ENCODE measurements at regions not wholly inside any gene's neighbourhood (a gene's known extent, or its start where the extent isn't known, plus 50 kb on each side); places are given as distances from the start of the nearest gene placed in this dataset.

DNA sequence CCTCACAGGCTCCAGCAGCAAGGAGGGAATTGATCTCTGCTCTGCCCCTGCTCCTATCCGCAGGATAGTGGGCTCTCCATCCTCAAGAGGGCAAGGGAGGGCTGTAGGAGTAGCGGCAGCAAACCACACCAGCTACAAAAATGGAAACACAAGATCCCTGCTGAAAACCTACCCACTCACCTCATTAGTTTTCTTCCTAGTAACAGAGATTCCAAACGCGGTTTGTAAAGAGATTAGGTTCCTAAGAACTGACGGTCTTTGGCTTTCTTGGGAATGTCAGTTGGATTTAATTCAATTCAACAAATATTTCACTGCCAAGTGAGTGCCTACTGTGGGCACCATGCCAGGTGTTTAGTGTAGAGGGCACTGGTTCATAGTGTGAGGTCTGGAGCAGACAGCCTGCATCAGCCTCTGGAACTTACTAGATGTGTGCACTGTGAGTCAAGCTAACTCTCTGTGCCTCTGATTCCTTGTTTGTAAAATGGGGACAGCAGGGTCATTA lies 84.7 kb downstream of the MRPL46 start:
- no peak for DNase-seq (ENCODE audit: low spot score)

DNA sequence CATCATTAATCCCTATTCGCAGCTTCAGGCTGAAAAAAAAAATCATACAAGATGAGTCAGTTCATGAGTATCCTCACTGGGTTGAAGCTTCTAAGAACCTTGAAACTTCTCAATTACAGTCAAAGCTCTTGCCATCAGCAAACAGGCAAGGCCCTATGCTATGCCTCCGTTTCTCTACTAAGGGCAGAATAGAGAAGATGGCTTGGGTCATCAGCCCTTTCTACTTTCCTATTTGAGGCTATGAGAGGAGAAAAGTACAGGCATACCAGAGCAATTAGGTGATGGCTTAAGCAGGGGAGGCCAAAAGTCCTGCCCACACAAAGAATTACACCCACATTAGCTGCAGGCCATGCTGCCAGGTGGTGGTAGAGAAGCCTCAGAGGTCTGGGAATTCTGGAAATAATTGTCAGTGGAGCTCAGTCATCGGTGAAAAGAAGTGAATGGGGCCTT lies 89.0 kb downstream of the MRPL46 start:
- peak; percentile 30 for DNase-seq (ENCODE audit: low spot score)

DNA sequence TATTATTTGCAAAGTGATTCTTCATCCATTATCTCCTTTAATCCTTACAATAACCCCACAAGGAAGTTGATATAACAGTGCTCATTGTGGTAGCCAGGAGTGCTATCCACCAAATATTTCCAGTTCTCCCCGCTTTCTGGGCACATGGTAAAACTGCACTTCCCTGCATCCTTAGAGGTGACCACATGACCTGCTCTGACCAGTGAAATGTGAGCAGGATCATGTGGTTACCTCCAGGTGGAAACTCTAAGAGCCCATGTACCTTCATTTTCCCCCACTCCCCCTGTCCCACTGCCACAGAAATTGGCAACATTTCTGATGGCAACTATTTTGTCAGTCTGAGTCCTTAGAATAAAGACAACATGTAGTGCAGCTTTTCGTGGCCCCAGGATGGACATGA lies 89.7 kb downstream of the MRPL46 start:
- no peak for DNase-seq (ENCODE audit: low spot score)

DNA sequence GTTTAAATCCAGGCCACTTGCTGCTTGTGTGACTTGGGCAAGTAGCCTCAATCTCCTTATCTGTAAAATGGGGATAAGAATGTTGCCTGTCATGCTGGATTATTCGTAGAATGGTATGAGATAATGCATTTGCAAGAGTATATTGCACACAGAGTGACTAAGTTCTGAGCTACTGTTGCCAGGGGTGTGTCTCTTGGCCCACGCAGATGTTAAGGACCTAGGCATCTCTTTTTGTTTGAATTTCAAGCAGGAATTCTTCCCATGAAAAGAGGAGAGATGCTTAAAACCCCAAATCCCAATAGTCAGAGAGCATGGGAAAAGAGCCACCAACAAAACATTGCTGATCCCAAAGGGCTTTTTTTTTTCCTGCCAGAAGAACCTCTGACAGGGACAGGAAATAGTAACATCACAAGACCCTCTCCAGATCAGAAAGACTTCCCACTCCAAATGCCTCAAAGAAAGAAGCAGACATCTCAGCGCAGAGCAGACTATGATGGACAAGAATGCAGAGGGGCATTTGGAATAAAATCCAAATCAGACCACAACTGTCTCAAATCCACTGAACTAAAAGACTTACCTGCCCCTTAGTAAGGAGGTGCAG lies 90.5 kb downstream of the MRPL46 start:
- DNase-seq (ENCODE audit: low spot score), result peak; percentile 62

DNA sequence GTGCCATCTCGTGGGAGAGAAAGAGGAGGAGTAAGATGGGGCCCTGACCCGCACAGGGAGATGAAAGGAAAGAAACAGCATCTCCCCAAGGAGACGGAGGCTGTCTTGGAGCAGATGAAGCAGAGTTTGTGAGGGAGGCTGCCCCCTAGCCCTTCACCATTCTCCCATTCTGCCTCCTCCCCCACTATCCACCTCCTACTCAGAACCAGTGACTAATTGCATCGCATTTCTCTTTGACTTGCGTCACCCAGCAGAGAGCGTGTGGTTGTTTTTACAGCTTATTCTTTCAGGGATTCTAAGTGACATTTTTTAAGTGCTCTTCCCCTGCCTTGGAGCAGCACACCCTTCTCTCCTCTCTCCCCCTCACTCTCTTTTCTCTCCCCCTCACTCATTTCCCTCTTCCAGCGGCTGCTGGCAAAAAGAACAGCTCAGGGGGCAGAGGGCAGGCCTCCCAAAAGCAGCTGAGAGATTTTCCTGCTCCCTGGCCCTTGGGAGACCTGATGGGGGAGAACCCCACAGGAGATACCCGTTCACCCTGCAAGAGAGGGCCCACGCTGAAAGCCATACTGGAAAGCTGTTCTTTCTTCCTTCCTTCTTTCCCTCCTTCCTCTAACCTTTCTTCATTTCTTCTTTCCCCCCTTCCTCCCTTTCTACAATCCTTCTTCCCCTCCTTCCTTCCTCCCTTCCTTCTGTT lies 91.8 kb downstream of the MRPL46 start:
- DNase-seq (ENCODE audit: low spot score), result peak; percentile 82

DNA sequence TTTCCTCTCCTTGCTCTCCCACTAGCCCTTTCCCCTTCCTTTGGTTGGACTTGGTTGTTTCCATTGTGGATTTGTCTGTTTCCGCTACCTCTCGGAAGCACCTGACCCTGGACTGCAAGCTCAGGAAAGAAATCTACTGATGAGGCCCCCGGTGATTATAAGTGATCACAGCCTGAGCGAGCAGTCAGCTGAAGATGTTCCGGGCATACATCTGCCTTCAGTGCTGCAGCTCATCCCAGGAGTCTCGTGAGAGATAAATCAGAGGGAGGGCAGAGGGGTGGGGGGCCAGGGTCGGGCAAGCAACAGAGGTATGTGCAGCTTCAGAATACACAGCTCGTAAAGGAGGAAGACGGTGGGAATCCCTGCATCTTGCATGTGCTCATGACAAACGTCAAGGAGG lies 102.1 kb downstream of the MRPL46 start:
- DNase-seq (ENCODE audit: low spot score), result no peak

DNA sequence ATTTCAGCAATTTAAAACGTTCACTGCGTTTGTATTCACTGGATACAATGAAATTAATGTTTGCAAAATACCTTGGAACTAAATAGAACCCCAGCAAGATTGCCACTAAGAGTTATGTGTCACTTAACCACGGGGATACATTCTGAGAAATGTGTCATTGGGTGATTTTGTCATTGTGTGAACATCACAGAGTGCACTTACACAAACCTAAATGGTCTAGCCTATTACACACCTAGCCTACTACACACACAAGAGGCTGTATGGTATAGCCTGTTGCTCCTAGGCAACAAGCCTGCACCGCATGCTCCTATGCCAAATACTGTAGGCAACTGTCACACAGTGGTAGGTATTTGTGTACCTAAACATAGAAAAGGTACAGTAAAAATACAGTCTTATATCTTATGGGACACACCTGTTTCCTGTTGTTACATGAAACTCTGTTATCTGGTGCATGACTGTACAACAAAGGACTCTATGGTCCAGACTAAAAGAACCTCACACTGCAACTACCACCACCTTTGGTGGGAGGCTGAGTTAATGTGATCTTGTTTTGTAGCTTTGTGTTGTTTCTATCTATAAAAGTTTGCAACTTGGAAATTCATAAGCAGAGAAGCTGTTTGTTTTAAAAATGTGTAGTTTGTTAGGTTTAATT lies 92.2 kb upstream of the NTRK3 start:
- no peak for DNase-seq (ENCODE audit: low spot score)

DNA sequence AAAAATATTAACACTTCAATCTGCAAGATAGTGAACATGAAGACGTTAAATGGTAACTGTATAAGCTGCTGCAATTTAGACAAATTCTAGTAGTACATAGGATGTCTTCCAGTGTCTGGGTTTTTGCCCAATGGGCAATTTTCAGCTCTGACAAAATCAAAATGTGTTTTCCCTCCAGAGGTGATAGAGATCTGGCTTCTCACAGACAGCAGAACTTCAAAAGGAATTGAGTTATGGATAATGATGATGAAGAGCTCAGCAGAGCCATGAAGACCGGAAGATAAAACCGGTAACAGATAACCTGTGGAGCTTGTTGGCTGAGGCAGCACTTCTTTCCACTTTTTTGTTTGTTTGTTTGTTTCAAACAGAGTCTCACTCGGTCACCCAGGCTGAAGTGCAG lies 89.4 kb upstream of the NTRK3 start:
- no peak for DNase-seq (ENCODE audit: low spot score)

DNA sequence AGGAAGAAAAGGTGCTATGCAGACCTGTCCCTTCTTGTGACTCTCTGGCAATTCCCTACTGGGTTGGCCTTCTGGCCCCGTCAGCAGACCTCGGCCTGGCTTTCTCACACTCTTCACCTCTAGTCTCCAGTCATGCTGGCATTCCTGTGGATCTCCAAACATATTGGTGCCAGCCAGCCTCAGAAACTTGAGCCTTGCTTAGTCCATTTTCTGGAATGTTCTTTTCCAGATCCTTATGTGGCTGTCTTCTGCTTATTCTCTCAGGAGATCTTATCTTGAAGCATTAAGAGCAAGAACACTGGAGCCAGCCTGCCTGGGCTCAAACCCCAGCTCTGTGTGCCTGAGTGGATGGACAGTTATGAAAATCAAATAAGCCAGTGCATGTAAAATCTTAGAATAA lies 88.2 kb upstream of the NTRK3 start:
- DNase-seq (ENCODE audit: low spot score), result no peak

DNA sequence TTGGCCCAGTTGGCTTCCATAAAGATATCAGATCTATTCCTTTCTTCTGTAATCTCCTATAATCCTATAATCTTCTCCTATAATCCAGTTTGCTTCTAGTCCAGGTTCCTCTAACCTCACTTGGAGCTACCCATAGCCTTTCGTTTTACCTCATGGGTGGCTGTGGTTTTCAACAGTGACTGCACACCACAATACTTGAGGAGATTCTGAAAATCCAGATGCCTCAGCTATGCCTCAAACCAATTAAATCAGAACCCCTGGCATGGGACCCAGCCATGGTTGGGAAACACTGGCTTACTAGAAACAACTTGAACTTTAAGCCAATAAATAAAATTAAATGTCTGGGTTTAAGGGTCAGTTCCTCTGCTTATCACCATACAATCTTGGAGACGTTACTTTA lies 86.1 kb upstream of the NTRK3 start:
- DNase-seq (ENCODE audit: low spot score), result peak; percentile 41

DNA sequence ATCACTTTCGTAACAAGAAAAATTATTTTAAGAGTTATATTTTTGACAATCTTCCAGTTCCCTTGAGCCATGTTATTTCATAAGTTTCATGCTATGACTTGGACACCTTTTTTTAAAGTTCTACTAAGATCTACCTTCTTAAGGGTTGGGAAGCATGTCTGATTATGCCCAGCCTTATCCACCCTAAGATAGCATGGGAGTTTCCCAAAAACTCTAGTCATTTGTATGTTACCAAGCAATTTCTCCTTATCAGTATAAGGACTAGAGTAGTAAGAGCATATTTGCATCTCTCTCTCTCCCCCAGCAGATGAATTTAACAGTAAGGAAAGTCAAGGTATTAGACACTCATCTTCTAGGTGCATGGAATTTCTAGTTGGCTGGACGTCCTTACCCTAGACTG lies 85.1 kb upstream of the NTRK3 start:
- no peak for DNase-seq (ENCODE audit: low spot score)

DNA sequence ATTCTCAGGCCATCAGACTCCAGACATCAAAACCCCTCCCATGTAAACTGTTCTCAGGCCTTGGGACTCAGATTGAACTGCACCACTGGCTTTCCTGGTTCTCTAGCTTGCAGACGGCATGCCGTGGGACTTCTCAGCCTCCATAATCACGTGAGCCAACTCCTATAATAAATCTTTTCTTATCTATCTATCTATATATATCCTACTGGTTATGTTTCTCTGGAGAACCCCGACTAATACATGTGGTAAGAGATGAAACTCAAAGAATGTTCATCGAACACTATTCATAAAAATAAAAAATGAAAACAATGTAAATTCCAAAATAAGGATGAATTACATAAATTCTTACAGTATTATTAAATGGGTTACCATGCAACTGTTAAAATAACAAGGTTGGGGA lies 84.5 kb upstream of the NTRK3 start:
- DNase-seq (ENCODE audit: low spot score), result no peak

DNA sequence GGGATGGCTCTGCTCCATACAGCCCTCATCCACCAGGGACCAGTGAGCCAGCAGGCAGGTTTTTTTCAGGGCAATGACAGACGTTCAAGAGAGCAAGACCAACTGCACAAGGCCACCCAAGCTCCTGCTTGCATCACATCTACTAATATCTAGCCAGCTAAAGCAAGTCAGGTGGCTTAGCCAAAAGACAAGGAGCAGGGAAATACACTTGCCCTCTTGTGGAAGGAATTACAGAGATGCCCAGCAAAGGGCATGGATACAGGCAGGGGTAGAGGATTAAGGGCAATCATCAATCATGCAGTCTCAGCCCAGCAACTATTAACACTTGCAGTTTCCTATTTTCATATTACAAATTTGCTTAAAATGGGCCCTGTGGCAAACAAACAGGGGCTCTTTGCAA lies 81.5 kb upstream of the NTRK3 start:
- DNase-seq (ENCODE audit: low spot score), result no peak

DNA sequence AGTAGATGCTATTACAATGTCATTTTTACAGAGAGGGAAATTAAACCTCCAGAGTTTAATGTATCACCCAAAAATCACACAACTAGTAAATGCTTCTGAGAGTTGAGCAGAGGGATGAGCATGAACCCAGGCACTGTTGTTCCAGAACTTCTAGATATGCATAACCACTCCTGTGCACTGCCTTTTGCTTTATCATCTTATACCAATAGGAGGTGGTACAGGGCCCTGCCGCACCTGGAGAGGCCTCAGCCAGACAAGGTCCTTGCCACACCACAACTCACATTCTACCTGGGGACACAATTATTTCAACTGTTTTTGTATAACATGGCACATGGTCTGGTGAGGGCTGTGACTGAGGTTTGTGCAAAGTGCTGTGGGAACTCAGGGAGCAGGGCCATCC lies 78.5 kb upstream of the NTRK3 start:
- DNase-seq (ENCODE audit: low spot score), result no peak

DNA sequence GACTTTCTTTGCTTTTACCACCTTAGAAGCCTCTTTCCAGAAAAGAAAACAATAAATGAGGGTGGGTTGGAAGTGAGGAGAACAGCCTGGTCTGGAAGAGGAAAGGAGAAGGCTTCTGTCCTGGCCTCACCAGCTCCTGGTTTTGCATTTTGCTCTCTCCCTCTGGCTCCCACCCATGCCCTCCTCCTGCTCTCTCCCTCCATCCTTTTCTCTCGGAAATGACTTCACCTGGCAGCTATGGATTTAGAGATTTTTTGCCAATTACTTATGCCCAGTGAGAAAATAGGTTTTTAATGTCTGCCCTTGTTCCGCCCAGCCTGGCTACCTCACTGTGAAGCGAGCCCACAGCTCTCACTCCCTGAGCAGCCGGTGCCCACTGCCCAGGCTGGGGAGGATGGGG lies 77.9 kb upstream of the NTRK3 start:
- DNase-seq (ENCODE audit: low spot score), result peak; percentile 62

DNA sequence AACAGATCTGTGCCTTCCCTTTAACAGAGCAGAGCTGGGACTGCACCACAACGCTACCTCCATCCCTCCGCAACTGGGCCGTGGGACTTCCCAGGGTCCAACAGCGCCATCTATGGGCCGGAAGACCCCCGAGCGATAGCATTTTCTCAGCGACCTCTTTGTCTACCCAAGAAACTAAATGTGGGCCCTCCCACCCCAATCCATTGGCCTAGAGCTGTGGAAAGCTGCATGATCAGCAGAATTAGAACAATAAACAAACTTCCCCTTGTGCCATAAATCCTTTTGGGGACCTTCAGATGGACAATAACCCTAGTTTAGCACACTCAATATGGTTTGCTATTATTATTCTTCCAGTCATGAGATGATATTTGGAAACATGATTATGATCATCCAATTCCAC lies 74.8 kb upstream of the NTRK3 start:
- peak; percentile 33 for DNase-seq (ENCODE audit: low spot score)

DNA sequence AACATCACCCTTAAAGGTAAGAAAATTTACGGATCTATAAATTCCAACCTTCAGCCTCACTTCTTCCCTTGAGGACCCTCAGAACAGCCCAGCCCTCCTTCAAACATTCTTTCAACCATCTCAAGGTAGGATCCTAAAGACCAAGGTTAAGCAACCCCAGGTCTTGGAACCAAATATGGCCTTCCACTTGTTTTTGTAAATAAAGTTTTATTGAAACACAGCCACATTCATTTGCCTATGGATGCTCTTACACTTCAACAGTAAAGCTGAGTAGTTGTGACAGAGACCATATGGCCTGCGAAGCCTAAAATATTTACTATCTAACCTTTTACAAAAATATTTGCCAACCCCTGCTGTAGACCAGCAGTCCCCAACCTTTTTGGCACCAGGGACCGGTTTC lies 70.4 kb upstream of the NTRK3 start:
- no peak for DNase-seq (ENCODE audit: low spot score)

DNA sequence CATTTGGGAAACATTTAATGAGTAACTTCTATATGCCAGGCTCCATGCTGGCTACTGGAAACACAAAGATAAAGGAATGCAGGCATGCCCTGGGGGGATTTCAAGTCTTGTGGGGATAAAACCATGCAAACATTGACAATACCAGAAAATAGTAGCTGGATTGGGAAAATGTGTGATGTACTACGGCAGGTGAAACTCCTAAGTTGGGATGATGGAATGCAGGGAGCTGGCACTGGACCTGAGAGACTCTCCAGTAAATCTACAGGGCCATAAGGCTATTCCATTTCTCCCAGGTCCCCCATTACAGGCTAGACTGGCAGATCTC lies 68.2 kb upstream of the NTRK3 start:
- no peak for DNase-seq (ENCODE audit: low spot score)

DNA sequence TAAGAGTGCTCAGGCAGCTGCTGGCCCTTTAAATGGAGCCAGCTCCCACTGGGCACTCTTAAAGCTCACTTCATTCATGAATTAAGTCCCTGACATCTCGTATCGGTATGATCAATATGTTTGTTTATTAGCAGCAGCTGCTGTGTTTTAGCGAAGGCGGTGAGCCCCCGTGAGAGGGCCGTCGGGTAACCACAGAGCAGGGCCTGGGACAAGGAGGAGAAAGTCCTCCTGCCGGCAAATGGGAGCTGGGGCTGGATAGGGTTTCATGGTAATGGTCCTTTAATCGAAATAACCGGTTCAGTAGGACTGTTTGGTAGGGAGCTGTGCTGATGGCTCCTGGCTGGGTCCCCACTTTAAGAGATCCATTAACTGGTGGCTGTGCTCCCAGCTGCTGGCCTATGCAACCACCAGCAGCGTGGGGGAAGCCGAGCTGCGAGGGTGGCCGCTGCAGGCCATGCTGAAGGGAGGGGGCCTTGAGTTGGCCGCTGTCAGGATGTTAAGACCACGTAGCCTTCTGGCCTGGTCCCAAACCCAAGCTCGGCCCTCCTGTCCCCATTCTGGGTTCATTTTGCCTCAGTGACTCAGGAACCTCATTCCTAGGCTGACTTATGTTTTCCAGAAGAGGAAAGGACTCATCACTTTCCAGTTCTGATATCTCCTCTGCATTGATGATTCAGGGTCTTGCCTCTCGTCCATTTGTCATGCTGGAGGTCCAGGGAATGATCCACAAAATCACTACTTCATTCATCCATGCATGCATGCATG lies 67.6 kb upstream of the NTRK3 start:
- DNase-seq (ENCODE audit: low spot score), result no peak

DNA sequence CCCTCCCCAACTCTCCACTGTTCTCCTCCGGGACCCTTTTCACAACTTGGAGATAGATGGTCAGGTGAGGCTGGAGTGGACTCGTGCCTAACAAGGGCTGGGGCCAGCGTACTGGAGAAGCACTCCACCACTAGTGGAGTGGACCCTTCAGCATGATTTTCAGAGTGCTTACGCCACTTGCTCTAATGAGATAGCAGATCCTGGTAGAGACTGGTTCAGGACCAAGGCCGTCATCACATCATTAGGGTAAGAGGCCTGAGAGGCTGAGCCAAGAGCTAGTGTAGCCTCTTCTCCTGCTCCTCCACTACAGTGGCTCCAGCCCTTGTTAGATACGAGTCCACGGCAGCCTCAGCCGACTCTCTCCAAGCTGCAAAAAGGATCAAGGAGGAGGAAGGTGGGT lies 66.9 kb upstream of the NTRK3 start:
- DNase-seq (ENCODE audit: low spot score), result no peak

DNA sequence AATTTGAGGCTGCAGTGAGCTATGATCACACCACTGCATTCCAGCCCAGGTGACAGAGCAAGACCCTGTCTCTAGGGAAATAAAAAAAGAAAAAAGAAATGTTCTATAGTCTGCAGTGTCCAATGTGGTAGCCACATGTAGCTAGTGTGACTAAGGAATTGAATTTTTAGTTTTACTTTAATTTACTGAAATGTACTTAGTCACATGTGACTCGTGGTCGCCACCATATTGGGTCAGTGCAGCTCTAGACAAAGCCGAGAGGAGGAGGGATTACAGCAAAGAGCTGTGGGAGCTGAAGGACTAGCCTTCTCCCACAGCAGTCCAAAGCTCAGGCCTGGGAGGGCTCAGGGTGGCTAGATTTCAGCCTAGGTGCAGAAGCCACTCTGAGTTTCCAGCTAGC lies 65.9 kb upstream of the NTRK3 start:
- no peak for DNase-seq (ENCODE audit: low spot score)

DNA sequence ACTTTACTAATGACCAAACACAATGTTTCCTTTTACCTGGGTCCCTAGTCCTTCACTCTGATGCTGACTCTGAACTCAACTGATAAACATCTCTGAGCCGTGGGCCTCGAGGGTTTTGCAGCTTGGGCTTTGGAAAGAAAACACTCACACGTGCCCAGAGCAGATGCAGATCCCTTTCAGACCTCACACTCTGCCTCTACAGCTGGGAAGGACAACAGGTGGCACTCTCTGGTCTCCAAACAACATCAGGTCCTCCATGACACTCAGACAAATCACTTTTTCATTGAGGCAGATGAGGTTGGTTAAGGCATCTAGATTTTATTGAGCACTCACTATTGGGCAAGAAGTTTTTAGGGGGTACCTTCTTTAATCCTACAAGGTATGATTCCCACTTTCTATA lies 64.7 kb upstream of the NTRK3 start:
- no peak for DNase-seq (ENCODE audit: low spot score)

DNA sequence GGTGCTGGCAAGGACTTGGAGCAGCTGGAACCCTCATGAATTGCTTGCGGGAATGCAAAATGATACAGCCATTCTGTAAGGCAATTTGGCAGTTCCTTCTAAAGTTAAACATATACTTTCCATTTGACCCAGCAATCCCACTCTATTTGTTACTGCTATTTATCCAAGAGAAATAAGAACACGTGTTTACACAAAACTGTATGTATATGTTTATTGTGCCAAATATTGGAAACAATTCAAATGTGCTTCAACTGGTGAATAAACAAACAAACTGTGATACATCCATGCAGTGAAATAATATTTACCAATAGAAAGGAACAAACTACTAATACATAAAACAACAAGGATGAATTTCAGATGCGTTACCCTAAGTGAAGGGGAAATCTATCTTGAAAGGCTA lies 60.0 kb upstream of the NTRK3 start:
- DNase-seq (ENCODE audit: low spot score), result no peak

All from GM03348 (cell line).